ENCODE measurements at regions not wholly inside any gene's neighbourhood (a gene's known extent, or its start where the extent isn't known, plus 50 kb on each side); places are given as distances from the start of the nearest gene placed in this dataset.

DNA sequence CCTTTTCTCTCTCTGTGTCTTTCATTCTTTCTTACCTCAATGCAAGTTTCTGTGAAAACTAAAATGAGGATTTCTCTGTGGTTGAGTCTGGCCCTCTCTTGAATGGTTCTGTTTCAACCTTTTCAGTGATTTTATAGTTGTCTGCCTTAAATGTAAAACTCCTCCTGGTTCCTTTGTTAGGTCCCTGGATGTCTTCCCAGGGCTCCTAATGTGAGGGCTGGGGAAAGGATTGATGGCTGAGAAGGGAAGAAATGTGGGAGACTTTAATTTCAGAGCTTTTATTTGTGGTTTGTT lies 90.6 kb upstream of the GRM7 start:
- intact Hi-C loops (cut with micrococcal nuclease; ENCODE audit: unreplicated experiment) (no loop called here), in situ Hi-C loops (cut with HindIII; ENCODE audit: extremely low pct_ligation_motif_present, low pct_unique_long_range_greater_than_20kb) (no loop called here)
- Histone ChIP-seq H3K4me2 (ENCODE audit: low read depth, low read length) (no peak overlapping the region), H3K9me3 (ENCODE audit: low read length) (peaks cover 28% of the 10 kb centered on the region), H3K36me3 (replicated peaks in 1 of 2; ENCODE audit: control insufficient read depth in 1 of 2, insufficient read depth in 2 of 2, low read length in 2 of 2) (no peaks in the 10 kb centered on the region), H4K20me1 (ENCODE audit: insufficient read depth, low read length) (no peaks in the 10 kb centered on the region), H3K9ac (ENCODE audit: insufficient read depth, low read depth, low read length) (no peak overlapping the region), H2AFZ (ENCODE audit: low read length) (no peak overlapping the region), H3K27me3 (ENCODE audit: control insufficient read depth in 1 of 2, insufficient read depth in 2 of 2, low read length in 2 of 2) (no peaks in the 10 kb centered on the region), H3K79me2 (ENCODE audit: insufficient read depth, low read length) (no peaks in the 10 kb centered on the region), H3K27ac (ENCODE audit: extremely low read length, insufficient read depth, low read length) (no peak overlapping the region), H3K4me3 (replicated peaks in 1 of 3; ENCODE audit: insufficient read depth in 1 of 3, low read depth in 2 of 3, low read length in 3 of 3) (no peak overlapping the region), H3K4me1 (ENCODE audit: insufficient read depth, low read length) (no peaks in the 10 kb centered on the region)
- TF ChIP-seq SIN3A (IDR thresholded peaks at IDR 0.05; ENCODE audit: borderline replicate concordance, low read depth, low read length) (no peak), ZNF350 (CRISPR knock-in tag; IDR thresholded peaks at IDR 0.05; ENCODE audit: borderline replicate concordance, low read depth) (no peak), RAD21 (CRISPR knock-in tag; IDR thresholded peaks at IDR 0.05) (no peak), CREB1 (IDR thresholded peaks at IDR 0.05) (no peak), CREB1 (CRISPR knock-in tag; IDR thresholded peaks at IDR 0.05) (no peak), HMG20A (CRISPR knock-in tag; IDR thresholded peaks at IDR 0.05; ENCODE audit: borderline replicate concordance) (no peak), FOSL1 (CRISPR knock-in tag; IDR thresholded peaks at IDR 0.05; ENCODE audit: borderline replicate concordance) (no peak), ZNF547 (CRISPR knock-in tag; IDR thresholded peaks at IDR 0.05) (no peak), RAD51 (IDR thresholded peaks at IDR 0.05; ENCODE audit: borderline replicate concordance) (no peak), ZNF138 (CRISPR knock-in tag; IDR thresholded peaks at IDR 0.05; ENCODE audit: low read depth) (no peak), ARNTL (CRISPR knock-in tag; IDR thresholded peaks at IDR 0.05) (no peak), ZFP37 (CRISPR knock-in tag; IDR thresholded peaks at IDR 0.05; ENCODE audit: borderline replicate concordance) (no peak), ZFAT (CRISPR knock-in tag; conservative IDR thresholded peaks at IDR 0.05) (no peak), ZNF180 (CRISPR knock-in tag; IDR thresholded peaks at IDR 0.05; ENCODE audit: borderline replicate concordance, low read depth) (no peak), ZNF329 (CRISPR knock-in tag; IDR thresholded peaks at IDR 0.05; ENCODE audit: low read depth) (no peak), LCORL (IDR thresholded peaks at IDR 0.05) (no peak), LCORL (CRISPR knock-in tag; IDR thresholded peaks at IDR 0.05) (no peak), DNMT3B (CRISPR knock-in tag; conservative IDR thresholded peaks at IDR 0.05) (no peak), STAG1 (CRISPR knock-in tag; IDR thresholded peaks at IDR 0.05) (no peak)
- TF ChIP-seq, protein P1, sequence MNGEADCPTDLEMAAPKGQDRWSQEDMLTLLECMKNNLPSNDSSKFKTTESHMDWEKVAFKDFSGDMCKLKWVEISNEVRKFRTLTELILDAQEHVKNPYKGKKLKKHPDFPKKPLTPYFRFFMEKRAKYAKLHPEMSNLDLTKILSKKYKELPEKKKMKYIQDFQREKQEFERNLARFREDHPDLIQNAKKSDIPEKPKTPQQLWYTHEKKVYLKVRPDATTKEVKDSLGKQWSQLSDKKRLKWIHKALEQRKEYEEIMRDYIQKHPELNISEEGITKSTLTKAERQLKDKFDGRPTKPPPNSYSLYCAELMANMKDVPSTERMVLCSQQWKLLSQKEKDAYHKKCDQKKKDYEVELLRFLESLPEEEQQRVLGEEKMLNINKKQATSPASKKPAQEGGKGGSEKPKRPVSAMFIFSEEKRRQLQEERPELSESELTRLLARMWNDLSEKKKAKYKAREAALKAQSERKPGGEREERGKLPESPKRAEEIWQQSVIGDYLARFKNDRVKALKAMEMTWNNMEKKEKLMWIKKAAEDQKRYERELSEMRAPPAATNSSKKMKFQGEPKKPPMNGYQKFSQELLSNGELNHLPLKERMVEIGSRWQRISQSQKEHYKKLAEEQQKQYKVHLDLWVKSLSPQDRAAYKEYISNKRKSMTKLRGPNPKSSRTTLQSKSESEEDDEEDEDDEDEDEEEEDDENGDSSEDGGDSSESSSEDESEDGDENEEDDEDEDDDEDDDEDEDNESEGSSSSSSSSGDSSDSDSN (CRISPR knock-in tag; IDR thresholded peaks at IDR 0.05): no peak
- TF ChIP-seq, protein P2, sequence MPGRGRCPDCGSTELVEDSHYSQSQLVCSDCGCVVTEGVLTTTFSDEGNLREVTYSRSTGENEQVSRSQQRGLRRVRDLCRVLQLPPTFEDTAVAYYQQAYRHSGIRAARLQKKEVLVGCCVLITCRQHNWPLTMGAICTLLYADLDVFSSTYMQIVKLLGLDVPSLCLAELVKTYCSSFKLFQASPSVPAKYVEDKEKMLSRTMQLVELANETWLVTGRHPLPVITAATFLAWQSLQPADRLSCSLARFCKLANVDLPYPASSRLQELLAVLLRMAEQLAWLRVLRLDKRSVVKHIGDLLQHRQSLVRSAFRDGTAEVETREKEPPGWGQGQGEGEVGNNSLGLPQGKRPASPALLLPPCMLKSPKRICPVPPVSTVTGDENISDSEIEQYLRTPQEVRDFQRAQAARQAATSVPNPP (CRISPR knock-in tag; IDR thresholded peaks at IDR 0.05): no peak
- TF ChIP-seq, protein P3, sequence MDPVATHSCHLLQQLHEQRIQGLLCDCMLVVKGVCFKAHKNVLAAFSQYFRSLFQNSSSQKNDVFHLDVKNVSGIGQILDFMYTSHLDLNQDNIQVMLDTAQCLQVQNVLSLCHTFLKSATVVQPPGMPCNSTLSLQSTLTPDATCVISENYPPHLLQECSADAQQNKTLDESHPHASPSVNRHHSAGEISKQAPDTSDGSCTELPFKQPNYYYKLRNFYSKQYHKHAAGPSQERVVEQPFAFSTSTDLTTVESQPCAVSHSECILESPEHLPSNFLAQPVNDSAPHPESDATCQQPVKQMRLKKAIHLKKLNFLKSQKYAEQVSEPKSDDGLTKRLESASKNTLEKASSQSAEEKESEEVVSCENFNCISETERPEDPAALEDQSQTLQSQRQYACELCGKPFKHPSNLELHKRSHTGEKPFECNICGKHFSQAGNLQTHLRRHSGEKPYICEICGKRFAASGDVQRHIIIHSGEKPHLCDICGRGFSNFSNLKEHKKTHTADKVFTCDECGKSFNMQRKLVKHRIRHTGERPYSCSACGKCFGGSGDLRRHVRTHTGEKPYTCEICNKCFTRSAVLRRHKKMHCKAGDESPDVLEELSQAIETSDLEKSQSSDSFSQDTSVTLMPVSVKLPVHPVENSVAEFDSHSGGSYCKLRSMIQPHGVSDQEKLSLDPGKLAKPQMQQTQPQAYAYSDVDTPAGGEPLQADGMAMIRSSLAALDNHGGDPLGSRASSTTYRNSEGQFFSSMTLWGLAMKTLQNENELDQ (CRISPR knock-in tag; IDR thresholded peaks at IDR 0.05; ENCODE audit: borderline replicate concordance): no peak
- DNase-seq (ENCODE audit: low spot score) (no peak), ATAC-seq (no peak), FAIRE-seq (no peak)
- ChIA-PET POLR2A (no interaction called here), CTCF (ENCODE audit: low intra/inter-chr PET ratio, low total read pairs) (no interaction called here)
- no TSS peak for BruUV-seq (replicated peaks)
